ENCODE measurements at regions not wholly inside any gene's neighbourhood (a gene's known extent, or its start where the extent isn't known, plus 50 kb on each side); places are given as distances from the start of the nearest gene placed in this dataset.
A peak's percentile ranks its signal among the peaks of the same experiment; 100 is the strongest.
"Not testable (repeated sequence)": the region's sequence is repeated elsewhere in the genome, so short reads cannot be mapped to it uniquely, and the experiment has no call there.

DNA sequence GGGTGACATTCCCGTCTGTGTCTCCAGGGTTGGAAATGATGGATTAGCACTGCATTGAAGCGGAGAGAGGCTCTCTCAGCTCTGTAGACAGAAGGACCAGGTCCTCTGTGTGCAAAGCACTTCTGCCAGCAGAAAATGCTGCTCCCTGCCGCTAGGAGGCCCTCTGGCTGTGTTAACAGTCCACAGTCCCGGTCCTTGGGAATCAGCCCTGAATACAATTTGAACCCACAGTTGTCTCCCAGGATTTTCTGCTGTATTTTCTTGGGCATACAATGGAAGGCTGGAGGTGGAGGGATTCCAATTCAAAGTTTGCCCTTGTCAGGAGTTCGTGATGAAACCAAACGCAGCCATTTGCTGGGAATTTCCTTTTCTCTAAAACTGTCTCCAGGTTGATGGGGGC lies 205.2 kb downstream of the GLRX3 start:
- no peak for ATAC-seq
- H3K4me1 Mint-ChIP-seq, result no peaks in the 10 kb centered on the region
- CTCF ChIA-PET, result no interaction called here
- DNase-seq, result peak; percentile 34
- no peaks in the 10 kb centered on the region for H3K27me3 Mint-ChIP-seq
- no peak overlapping the region for H3K27ac Mint-ChIP-seq
- no peak overlapping the region for H3K4me3 Mint-ChIP-seq
- no peaks in the 10 kb centered on the region for H3K36me3 Mint-ChIP-seq
- peaks cover 2% of the 10 kb centered on the region for H3K9me3 Mint-ChIP-seq (ENCODE audit: low read depth)

DNA sequence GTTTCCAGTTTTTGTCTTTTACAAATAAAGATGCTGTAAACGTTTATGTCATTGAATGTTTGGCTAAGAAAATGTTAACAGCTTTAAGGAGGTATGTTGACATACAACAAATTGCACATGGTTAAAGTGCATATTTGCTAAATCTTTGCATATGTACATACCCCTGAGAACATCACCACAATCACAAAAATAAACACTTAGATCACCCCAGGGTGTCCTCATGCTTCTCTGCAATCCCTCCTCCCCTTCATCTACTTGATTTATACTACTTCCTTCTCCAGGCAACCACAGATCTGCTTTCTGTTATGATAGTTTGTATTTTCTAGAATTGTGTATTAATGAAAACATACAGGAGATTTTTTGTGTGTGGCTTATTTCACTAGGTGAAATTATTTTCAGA lies 209.5 kb downstream of the GLRX3 start:
- Mint-ChIP-seq H3K27ac (no peak overlapping the region), H3K4me3 (no peak overlapping the region), H3K4me1 (no peaks in the 10 kb centered on the region), H3K36me3 (no peaks in the 10 kb centered on the region), H3K27me3 (no peaks in the 10 kb centered on the region), H3K9me3 (ENCODE audit: low read depth) (peaks cover 2% of the 10 kb centered on the region)
- CTCF ChIA-PET, result no interaction called here
- DNase-seq, result no peak
- ATAC-seq, result no peak

DNA sequence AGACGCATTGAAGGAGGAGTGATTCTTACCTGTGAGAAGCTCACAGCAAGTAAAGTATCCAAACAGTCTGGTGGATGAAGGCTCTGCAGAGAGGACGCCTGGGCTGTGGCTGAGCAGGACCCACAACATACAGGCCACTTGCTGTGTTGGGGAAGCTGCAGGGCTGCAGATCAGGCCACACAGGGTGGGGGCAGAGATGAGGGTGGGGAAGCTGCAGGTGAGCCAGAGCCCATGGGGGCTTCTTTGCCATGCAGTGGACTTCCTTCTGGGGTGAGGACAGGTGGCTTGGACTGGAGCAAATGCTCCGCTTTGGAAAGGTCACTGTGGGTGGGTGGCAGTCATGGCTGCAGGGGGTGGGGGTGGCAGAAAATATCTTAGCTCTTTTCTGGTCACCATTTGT lies 214.8 kb downstream of the GLRX3 start:
- no peaks in the 10 kb centered on the region for H3K36me3 Mint-ChIP-seq
- DNase-seq (no peak), ATAC-seq (no peak)
- no peaks in the 10 kb centered on the region for H3K4me1 Mint-ChIP-seq
- CTCF ChIA-PET, result no interaction called here
- H3K9me3 Mint-ChIP-seq (ENCODE audit: low read depth), result peaks cover 2% of the 10 kb centered on the region
- H3K4me3 Mint-ChIP-seq, result no peak overlapping the region
- no peak overlapping the region for H3K27ac Mint-ChIP-seq
- no peaks in the 10 kb centered on the region for H3K27me3 Mint-ChIP-seq

DNA sequence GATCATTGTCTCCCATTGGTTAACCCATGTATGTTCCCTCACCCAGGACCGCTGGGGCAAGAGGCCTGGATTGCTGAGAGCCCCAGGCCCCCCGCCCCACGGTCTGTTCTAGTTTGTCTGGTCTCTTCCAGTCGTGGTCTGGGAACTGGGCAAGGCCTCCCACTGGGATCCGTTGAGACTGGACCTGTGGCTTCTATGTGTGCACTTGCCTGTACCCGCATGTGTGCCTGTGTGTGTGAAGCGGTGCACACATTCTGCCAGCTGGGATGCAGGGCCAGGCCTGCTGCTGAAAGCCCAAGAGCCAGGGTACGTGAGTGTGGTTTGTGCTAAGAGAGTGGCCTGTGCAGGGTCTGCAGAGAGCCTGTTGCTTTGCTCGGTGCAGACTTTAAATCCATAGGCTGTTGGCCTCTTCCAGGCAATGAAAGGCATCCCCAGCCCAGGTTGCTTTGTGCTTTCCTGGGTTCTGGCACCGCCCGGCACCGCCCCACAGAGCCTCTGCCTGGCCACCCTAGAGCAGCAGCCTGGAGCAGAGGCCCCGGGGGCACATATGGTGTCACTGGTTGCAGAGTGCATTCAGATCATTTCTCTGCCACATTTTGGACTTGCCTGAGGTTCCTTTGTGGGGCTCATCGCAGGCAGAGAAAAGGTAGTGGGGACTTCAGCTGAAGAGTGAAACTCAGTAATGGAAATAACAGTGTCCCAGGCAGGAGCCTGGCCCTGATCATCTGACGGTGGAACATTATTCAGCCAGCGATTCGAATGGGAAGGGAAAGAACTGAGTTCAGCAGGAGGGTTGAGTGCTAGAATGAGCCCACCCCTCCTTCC lies 215.5 kb downstream of the GLRX3 start:
- Mint-ChIP-seq H3K27me3 (no peaks in the 10 kb centered on the region), H3K4me1 (no peaks in the 10 kb centered on the region), H3K4me3 (no peak overlapping the region), H3K9me3 (ENCODE audit: low read depth) (peaks cover 2% of the 10 kb centered on the region), H3K27ac (no peak overlapping the region), H3K36me3 (no peaks in the 10 kb centered on the region)
- ATAC-seq (no peak), DNase-seq (no peak)
- CTCF ChIA-PET, result no interaction called here

DNA sequence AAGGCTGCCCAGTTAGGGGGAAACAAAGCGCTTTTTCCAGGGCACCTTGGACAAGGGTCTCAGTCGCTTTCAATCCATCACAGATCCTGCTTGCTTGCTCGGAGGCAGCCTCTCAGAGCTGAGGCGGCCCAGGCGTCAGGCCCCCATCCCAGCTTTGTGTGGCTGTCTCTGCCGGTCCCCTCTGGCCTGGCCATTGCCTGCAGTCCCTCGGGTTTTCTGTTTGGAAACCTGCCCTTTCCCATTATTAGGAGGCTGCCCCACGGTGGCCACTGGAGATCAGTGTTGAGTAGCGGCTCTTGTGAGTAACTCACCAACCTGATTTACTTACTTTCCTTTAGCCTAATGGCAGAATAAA lies 216.1 kb downstream of the GLRX3 start:
- DNase-seq (no peak), ATAC-seq (no peak)
- CTCF ChIA-PET, result no interaction called here
- Mint-ChIP-seq H3K9me3 (ENCODE audit: low read depth) (peaks cover 2% of the 10 kb centered on the region), H3K4me1 (no peaks in the 10 kb centered on the region), H3K36me3 (no peaks in the 10 kb centered on the region), H3K27ac (no peak overlapping the region), H3K4me3 (no peak overlapping the region), H3K27me3 (no peaks in the 10 kb centered on the region)

DNA sequence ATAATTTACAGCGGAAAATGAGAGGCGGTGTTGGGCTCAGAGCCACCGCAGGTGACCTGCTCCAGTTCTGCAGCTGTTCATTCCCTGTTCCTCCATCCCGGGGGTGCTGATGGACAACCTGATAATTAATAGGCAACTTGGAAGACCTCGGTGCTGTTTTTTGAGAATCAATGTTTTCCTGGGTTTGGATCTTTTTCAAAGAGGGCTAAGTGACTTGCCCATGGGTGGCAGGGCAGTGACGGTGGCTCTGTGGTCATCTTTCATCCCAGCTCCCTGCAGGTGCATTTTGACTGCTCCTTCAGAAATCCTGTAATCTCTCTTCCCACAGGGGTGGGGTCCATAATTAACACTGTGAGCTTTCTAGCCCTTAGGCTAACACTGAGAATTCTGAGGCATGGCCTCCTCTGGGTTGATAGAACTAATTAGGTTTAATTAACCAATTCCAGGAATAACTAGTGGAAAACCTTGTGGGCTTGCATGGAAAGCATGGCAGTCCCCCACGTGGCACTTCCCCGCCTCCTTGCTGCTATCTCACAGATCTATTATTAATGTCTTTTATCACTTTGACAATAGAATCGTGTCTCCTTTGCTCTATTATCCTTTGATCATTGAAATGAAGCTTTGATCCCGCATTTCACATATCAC lies 217.9 kb downstream of the GLRX3 start:
- Mint-ChIP-seq H3K4me3 (no peak overlapping the region), H3K9me3 (ENCODE audit: low read depth) (peaks cover 2% of the 10 kb centered on the region)

DNA sequence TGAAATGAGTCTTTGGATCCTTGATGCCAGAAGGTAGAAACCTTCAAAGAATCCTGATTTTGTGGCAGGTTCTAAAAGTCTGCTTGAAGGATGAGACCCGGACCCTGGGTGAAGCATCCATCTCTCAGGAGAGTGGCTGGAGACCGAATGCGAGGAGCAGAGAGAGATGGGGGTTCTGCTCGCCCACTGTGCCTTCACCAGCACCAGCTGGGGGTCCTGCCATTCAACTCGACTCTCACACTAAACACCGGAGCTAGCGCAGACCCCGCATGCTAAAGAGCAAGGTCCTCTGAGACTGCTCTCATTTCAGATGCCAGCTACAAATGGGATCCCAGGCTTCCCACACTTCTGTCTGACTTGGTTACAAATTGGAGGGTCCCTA lies 218.4 kb downstream of the GLRX3 start:
- no peaks in the 10 kb centered on the region for H3K27me3 Mint-ChIP-seq
- CTCF ChIA-PET, result no interaction called here
- ATAC-seq, result no peak
- no peaks in the 10 kb centered on the region for H3K4me1 Mint-ChIP-seq
- no peak overlapping the region for H3K27ac Mint-ChIP-seq
- DNase-seq, result no peak
- H3K36me3 Mint-ChIP-seq, result no peaks in the 10 kb centered on the region
- H3K9me3 Mint-ChIP-seq (ENCODE audit: low read depth), result peaks cover 7% of the 10 kb centered on the region
- no peak overlapping the region for H3K4me3 Mint-ChIP-seq

More for the DNA sequence above, 217.9 kb downstream of the GLRX3 start:
- no peaks in the 10 kb centered on the region for H3K27me3 Mint-ChIP-seq
- no peak overlapping the region for H3K27ac Mint-ChIP-seq
- no peaks in the 10 kb centered on the region for H3K4me1 Mint-ChIP-seq
- CTCF ChIA-PET, result no interaction called here
- ATAC-seq (no peak), DNase-seq (no peak)
- no peaks in the 10 kb centered on the region for H3K36me3 Mint-ChIP-seq

DNA sequence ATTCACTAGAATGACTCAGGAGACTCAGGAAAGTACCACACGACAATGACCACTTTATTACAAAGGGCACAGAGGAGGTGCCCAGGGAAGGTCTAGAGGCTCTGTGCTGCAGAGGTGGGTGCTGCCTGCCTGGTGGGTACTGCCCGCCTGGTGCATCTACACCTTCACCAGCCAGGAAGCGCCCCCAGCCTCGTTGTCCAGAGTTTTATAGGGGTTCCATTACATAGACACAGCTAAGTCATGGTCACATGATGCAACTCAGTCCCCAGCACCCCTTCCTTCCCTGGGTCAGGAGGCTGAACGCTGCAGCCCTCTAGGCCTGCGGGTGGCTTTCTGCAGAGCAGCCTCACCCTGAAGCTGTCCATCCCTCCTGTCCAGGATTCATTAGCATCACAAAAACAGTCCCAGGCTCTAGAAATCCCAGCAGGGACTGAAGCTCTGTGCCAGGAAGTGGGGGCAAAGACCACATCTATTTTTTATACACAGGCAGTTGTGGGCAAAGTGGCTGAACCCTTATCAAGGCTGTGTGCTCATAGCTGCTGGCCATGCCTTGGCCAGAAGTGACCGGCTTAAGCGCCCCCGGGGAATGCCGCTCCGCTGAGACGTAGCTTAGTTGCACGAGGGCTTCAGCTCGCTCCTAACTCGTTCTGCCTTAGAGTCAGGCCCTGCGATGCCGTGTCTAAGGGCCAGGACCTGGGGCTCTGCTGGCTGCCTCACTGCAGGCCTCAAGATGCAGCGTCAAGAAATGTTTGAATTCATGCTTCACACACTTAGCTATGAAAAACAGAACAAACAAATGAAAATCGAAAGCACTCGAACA lies 219.0 kb downstream of the GLRX3 start:
- ATAC-seq (no peak), DNase-seq (no peak)
- CTCF ChIA-PET, result no interaction called here
- no peak overlapping the region for H3K4me3 Mint-ChIP-seq
- peaks cover 7% of the 10 kb centered on the region for H3K9me3 Mint-ChIP-seq (ENCODE audit: low read depth)
- no peak overlapping the region for H3K27ac Mint-ChIP-seq
- no peaks in the 10 kb centered on the region for H3K36me3 Mint-ChIP-seq
- H3K4me1 Mint-ChIP-seq, result no peaks in the 10 kb centered on the region
- no peaks in the 10 kb centered on the region for H3K27me3 Mint-ChIP-seq

DNA sequence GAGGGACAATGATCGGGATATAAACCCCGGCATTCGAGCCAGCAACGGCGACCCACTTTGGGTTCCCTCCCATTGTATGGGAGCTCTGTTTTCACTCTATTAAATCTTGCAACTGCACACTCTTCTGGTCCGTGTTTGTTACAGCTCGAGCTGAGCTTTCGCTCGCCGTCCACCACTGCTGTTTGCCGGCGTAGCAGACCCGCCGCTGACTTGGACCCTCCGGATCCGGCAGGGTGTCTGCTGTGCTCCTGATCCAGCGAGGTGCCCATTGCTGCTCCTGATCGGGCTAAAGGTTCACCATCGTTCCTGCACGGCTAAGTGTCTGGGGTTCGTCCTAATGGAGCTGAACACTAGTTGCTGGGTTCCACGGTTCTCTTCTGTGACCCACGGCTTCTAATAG lies 220.2 kb downstream of the GLRX3 start:
- H3K27ac Mint-ChIP-seq; ATAC-seq; H3K27me3 Mint-ChIP-seq; H3K4me1 Mint-ChIP-seq; CTCF ChIA-PET; H3K4me3 Mint-ChIP-seq; DNase-seq; H3K9me3 Mint-ChIP-seq (ENCODE audit: low read depth); H3K36me3 Mint-ChIP-seq: not testable (repeated sequence)

DNA sequence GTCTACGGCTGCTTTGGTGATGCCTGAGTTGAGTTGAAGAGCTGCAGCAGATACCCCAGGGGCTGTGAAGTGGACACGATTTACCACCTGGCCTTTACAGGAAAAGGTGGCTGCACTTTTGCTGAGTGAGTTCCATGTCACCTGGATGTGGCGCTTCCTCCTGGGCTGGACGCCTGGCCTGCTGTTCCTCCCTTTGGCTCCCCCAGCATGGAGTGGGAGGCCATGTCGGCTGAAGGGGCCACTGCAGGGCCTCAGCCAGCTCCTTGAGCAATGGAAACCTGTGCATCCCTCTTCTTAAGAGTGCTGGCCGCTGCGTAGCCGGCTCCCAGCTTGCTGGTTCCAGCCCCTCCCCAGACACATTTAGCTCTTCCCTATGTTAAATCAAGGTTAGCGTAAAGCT lies 221.0 kb downstream of the GLRX3 start:
- no peak for DNase-seq
- CTCF ChIA-PET, result no interaction called here
- Mint-ChIP-seq H3K4me3 (no peak overlapping the region), H3K27ac (no peak overlapping the region), H3K27me3 (no peaks in the 10 kb centered on the region), H3K4me1 (no peaks in the 10 kb centered on the region), H3K36me3 (no peaks in the 10 kb centered on the region), H3K9me3 (ENCODE audit: low read depth) (peaks cover 7% of the 10 kb centered on the region)
- no peak for ATAC-seq

DNA sequence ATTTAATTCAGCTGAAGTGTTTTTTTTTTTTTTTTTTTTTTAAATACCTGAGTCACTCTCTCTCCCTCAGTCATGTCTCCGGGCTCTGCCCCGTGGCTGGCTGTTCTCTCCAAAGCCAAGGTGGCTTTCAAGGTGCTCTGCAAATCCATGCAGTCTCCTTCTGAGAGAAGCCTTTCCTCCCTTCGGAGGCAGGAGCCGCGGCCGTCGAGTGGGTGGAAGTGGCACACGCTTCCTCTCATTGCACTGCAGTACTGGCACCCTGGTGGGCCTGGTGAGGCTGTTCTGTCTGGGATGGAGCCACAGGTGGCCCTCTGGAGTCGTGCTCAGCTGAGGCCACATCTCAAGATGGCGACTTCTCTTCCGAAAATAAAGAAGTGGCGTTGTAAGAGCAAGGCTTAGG lies 221.8 kb downstream of the GLRX3 start:
- no peaks in the 10 kb centered on the region for H3K27me3 Mint-ChIP-seq
- CTCF ChIA-PET, result no interaction called here
- H3K4me3 Mint-ChIP-seq, result no peak overlapping the region
- H3K9me3 Mint-ChIP-seq (ENCODE audit: low read depth), result peaks cover 7% of the 10 kb centered on the region
- DNase-seq, result no peak
- no peaks in the 10 kb centered on the region for H3K36me3 Mint-ChIP-seq
- H3K4me1 Mint-ChIP-seq, result no peaks in the 10 kb centered on the region
- no peak overlapping the region for H3K27ac Mint-ChIP-seq
- no peak for ATAC-seq

DNA sequence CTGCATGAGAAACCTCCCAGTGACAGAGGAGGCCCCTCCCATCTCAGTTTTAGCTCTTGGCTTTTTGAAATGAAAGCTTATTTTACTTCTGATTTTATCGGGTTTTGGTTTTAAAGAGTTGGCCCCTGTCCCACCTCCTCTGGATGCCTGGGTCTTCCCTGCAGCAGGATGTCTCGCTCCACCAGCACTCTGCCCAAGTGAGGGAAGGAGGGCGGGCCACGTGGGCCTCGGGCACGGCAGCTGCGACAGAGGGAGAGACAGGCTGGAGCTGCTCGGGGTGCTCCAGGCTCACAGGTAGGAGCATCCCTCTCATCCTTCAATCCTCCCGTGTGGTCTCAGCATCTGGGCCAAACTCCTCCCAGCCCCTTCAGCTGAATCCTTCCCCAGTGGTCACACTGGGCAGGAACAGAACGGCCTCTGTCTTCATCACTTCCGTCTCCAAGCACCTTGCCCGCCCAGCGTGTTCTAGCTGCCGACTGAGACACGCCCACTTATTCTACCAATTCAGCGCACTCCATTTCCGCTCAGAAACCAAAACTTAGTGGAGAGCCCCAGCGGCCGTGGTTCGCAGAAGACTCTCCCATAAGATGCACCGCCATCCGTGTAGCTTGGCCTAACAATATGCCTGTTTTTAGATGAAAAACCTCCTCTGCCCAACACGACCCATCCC lies 222.9 kb downstream of the GLRX3 start:
- no peaks in the 10 kb centered on the region for H3K27me3 Mint-ChIP-seq
- peaks cover 7% of the 10 kb centered on the region for H3K9me3 Mint-ChIP-seq (ENCODE audit: low read depth)
- no peaks in the 10 kb centered on the region for H3K4me1 Mint-ChIP-seq
- no peak overlapping the region for H3K27ac Mint-ChIP-seq
- no peak for ATAC-seq
- no peak for DNase-seq
- no peaks in the 10 kb centered on the region for H3K36me3 Mint-ChIP-seq
- CTCF ChIA-PET, result no interaction called here
- H3K4me3 Mint-ChIP-seq, result no peak overlapping the region

DNA sequence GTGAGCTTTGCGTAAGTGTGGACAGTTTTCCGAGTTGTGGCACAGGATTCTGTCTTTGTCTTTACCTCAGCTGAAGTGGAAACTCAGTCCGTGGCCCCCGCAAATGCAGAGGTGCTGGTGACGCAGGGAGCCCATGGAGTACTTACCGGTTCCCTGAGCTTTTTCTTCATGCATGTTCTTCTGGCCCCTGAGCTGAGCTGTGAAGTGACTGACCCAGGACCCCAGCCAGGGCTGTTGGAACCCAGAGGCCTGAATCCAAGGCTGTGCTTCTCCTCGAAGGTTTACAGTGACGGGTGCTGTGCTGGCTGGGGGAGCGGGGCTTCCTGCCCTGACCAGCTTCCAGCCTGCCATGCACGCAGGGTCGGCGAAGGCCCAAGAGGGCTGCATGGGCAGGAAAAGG lies 223.5 kb downstream of the GLRX3 start:
- CTCF ChIA-PET, result no interaction called here
- Mint-ChIP-seq H3K4me1 (no peaks in the 10 kb centered on the region), H3K9me3 (ENCODE audit: low read depth) (peaks cover 10% of the 10 kb centered on the region), H3K27ac (no peak overlapping the region), H3K4me3 (no peak overlapping the region), H3K36me3 (no peaks in the 10 kb centered on the region), H3K27me3 (no peaks in the 10 kb centered on the region)
- no peak for DNase-seq
- no peak for ATAC-seq

Data from activated CD8-positive, alpha-beta memory T cell treated with anti-CD3 and anti-CD28 coated beads, Interleukin-2, amount 10 ng/mL, durations not matched to agents 7 days and 5 days (primary cell).